GM13977 (cell line): ENCODE measurements at regions not wholly inside any gene's neighbourhood (a gene's known extent, or its start where the extent isn't known, plus 50 kb on each side); places are given as distances from the start of the nearest gene placed in this dataset.

Source experiments
- DNase-seq: peaks from one replicate; pipeline ENCODE4 v3.0.0; 2012; ENCODE audit warnings: low spot score
- CTCF ChIP-seq: IDR thresholded peaks from 2 replicates; pipeline ENCODE4 v1.5.1; 2012; ENCODE audit warnings: mild to moderate bottlenecking, control low read depth; ENCODE audit not compliant: insufficient read depth; ENCODE audit errors: extremely low read depth, missing control alignments
- in situ Hi-C: fragments of 300-500 bp; cut with MboI; formaldehyde crosslinking; loops from one replicate; pipeline ENCODE4 v1.12.0; 2022; ENCODE audit warnings: low sequenced_read_pairs, low pct_unique_long_range_greater_than_20kb, mixed read lengths, inconsistent platforms; ENCODE audit not compliant: unreplicated experiment

GRCh38 chr13:38415233-38415632 is 65.6 kb downstream of the UFM1 start:
- no peak for TF ChIP-seq CTCF
- DNase-seq: peak; percentile 63
- in situ Hi-C loops: no loop called here

GRCh38 chr13:38417241-38417640 is 67.6 kb downstream of the UFM1 start:
- DNase-seq: no peak
- TF ChIP-seq CTCF: no peak
- in situ Hi-C loops: no loop called here

- in situ Hi-C loops: no loop called here
- TF ChIP-seq CTCF: peak; percentile 45
- peak; percentile 17 for DNase-seq
Observed at GRCh38 chr13:38417727-38418126, 68.1 kb downstream of the UFM1 start.

GRCh38 chr13:38418286-38418685 is 68.6 kb downstream of the UFM1 start:
- in situ Hi-C loops: no loop called here
- TF ChIP-seq CTCF: no peak
- no peak for DNase-seq

GRCh38 chr13:38419312-38419873 is 69.7 kb downstream of the UFM1 start:
- DNase-seq: no peak
- in situ Hi-C loops: no loop called here
- no peak for TF ChIP-seq CTCF

GRCh38 chr13:38421590-38422560 is 72.2 kb downstream of the UFM1 start:
- no peak for DNase-seq
- in situ Hi-C loops: no loop called here
- TF ChIP-seq CTCF: no peak
